K562 (cell line): ENCODE measurements at regions not wholly inside any gene's neighbourhood (a gene's known extent, or its start where the extent isn't known, plus 50 kb on each side); places are given as distances from the start of the nearest gene placed in this dataset.

ENCODE experiments used
- CHD1 ChIP-seq: fragments of 200-600 bp; sonication (generic); IDR thresholded peaks from one replicate; pipeline ENCODE4 v1.6.1; 2012; ENCODE audit warnings: mild to moderate bottlenecking, moderate library complexity, low read length, inconsistent platforms
- CTCF ChIP-seq, 3 experiments: IDR thresholded peaks in 2 of 3; conservative IDR thresholded peaks in 1 of 3; 2 replicates each; pipeline ENCODE4 v1.5.1; 2011 to 2012; ENCODE audit warnings: low read length in 3 of 3, mild to moderate bottlenecking in 3 of 3, control low read depth in 2 of 3, improper control_type of control experiment in 1 of 3, inconsistent platforms in 1 of 3, low read depth in 1 of 3, mixed read lengths in 1 of 3, moderate library complexity in 1 of 3; ENCODE audit not compliant: insufficient read depth in 2 of 3
- EP300 ChIP-seq: IDR thresholded peaks from 2 replicates; pipeline ENCODE4 v1.6.1; 2012; ENCODE audit warnings: low read length, improper control_type of control experiment
- FOXO4 ChIP-seq: fragments of 450-650 bp; formaldehyde crosslinking; IDR thresholded peaks from 2 replicates; pipeline ENCODE4 v1.4.0; 2020; ENCODE audit warnings: mild to moderate bottlenecking, moderate library complexity
- MAZ ChIP-seq, 2 experiments: fragments of 450-650 bp in 1 of 2; sonication (generic) in 1 of 2; formaldehyde crosslinking; IDR thresholded peaks in 1 of 2; conservative IDR thresholded peaks in 1 of 2; 2 replicates each; pipeline versions ENCODE4 v1.4.0 to v1.5.0; 2020; ENCODE audit warnings: mild to moderate bottlenecking in 1 of 2, missing genetic modification reagents in 1 of 2
- MYNN ChIP-seq, 2 experiments: sonication (generic); formaldehyde crosslinking in 1 of 2; IDR thresholded peaks; 2 replicates each; pipeline versions ENCODE4 v1.5.0 to v1.6.1; 2016 to 2020; ENCODE audit warnings: antibody characterized with exemption in 1 of 2, missing genetic modification reagents in 1 of 2
- PHB2 ChIP-seq: fragments of 450-650 bp; IDR thresholded peaks from 2 replicates; pipeline ENCODE4 v1.6.1; 2017; ENCODE audit warnings: low read depth
- POLR2A ChIP-seq: fragments of 450-650 bp; conservative IDR thresholded peaks from 2 replicates; pipeline ENCODE4 v1.6.1; 2016
- RBM22 ChIP-seq: fragments of 200-400 bp; formaldehyde crosslinking; IDR thresholded peaks from 2 replicates; pipeline ENCODE4 v1.6.1; 2018; ENCODE audit warnings: low read length, low read depth; ENCODE audit not compliant: poor library complexity, severe bottlenecking
- REST ChIP-seq, 2 experiments: fragments of 450-650 bp; formaldehyde crosslinking in 1 of 2; IDR thresholded peaks; 2 replicates each; pipeline versions ENCODE4 v1.4.0 to v1.6.1; 2014 to 2020; ENCODE audit warnings: mild to moderate bottlenecking in 2 of 2, borderline replicate concordance in 1 of 2, low read depth in 1 of 2
- SMARCC2 ChIP-seq: fragments of 450-650 bp; IDR thresholded peaks from 2 replicates; pipeline ENCODE4 v1.6.1; 2017; ENCODE audit warnings: antibody characterized with exemption, moderate library complexity, mild to moderate bottlenecking, low read depth
- ZBTB49 ChIP-seq: sonication (generic); formaldehyde crosslinking; IDR thresholded peaks from 2 replicates; pipeline ENCODE4 v1.8.0; 2022; ENCODE audit warnings: missing genetic modification reagents, mild to moderate bottlenecking, borderline replicate concordance
- ZNF398 ChIP-seq: fragments of 250-450 bp; sonication (Bioruptor Pico); IDR thresholded peaks from 2 replicates; pipeline ENCODE4 v1.8.0; 2021; ENCODE audit warnings: moderate library complexity, mild to moderate bottlenecking, inconsistent platforms

- TF ChIP-seq CTCF (IDR thresholded peaks at IDR 0.05 in 2 of 3, conservative IDR thresholded peaks at IDR 0.05 in 1 of 3; ENCODE audit: insufficient read depth in 2 of 3, low read depth in 1 of 3, low read length in 3 of 3), result no peak
- no peak for TF ChIP-seq MAZ (CRISPR knock-in tag; conservative IDR thresholded peaks at IDR 0.05 in 1 of 2, IDR thresholded peaks at IDR 0.05 in 1 of 2)
- TF ChIP-seq CHD1, result no peak
- no peak for TF ChIP-seq RBM22
- TF ChIP-seq POLR2A, result no peak
- no peak for TF ChIP-seq PHB2
- no peak for TF ChIP-seq REST (IDR thresholded peaks at IDR 0.05; ENCODE audit: borderline replicate concordance)
- no peak for TF ChIP-seq REST (CRISPR knock-in tag; IDR thresholded peaks at IDR 0.05; ENCODE audit: low read depth)
- no peak for TF ChIP-seq ZNF398 (CRISPR knock-in tag)
- TF ChIP-seq EP300, result no peak
- TF ChIP-seq FOXO4 (CRISPR knock-in tag), result no peak
- no peak for TF ChIP-seq MYNN (IDR thresholded peaks at IDR 0.05)
- no peak for TF ChIP-seq MYNN (CRISPR knock-in tag; IDR thresholded peaks at IDR 0.05)
- no peak for TF ChIP-seq SMARCC2
- TF ChIP-seq ZBTB49 (CRISPR knock-in tag), result no peak
These were observed 182.9 kb downstream of the RELL1 start for GRCh38 chr4:37503261-37503660.
